ENCODE measurements at regions not wholly inside any gene's neighbourhood (a gene's known extent, or its start where the extent isn't known, plus 50 kb on each side); places are given as distances from the start of the nearest gene placed in this dataset.

DNA sequence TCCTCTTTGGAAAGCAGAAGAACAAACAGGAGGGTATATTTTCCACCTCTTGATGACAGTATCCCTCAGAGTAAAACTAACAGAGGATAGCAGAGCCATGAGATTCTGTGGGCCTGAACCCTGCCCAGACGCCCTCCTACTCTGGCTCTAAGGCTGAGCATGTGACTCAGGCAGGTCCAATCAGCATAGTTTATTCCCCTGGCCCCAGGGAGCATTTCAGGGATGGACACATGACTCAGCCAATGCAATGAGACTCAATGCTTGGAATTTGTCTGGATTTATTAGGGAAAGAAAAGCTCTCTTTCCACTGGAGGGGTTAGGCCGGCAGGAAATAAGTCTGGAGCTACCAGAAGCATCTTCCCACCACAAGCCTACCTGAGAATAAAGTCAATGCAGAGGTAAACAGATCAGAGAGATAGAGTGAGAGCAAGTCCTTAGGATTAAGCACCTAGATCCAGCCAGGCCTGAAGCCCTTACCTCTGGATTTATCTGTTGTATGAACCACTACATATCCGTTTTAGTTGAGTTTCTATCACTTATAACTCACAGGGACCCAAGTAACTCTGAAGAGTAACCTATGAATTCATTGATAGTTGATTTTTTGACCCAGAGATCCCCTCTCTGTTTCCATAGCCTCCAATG lies 68.2 kb upstream of the EYA2 start:
- TF ChIP-seq, protein P1, sequence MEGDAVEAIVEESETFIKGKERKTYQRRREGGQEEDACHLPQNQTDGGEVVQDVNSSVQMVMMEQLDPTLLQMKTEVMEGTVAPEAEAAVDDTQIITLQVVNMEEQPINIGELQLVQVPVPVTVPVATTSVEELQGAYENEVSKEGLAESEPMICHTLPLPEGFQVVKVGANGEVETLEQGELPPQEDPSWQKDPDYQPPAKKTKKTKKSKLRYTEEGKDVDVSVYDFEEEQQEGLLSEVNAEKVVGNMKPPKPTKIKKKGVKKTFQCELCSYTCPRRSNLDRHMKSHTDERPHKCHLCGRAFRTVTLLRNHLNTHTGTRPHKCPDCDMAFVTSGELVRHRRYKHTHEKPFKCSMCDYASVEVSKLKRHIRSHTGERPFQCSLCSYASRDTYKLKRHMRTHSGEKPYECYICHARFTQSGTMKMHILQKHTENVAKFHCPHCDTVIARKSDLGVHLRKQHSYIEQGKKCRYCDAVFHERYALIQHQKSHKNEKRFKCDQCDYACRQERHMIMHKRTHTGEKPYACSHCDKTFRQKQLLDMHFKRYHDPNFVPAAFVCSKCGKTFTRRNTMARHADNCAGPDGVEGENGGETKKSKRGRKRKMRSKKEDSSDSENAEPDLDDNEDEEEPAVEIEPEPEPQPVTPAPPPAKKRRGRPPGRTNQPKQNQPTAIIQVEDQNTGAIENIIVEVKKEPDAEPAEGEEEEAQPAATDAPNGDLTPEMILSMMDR (IDR thresholded peaks at IDR 0.05), result no peak
- no peak for TF ChIP-seq POLR2A (IDR thresholded peaks at IDR 0.05)
